GM19455 (cell line): ENCODE measurements at regions not wholly inside any gene's neighbourhood (a gene's known extent, or its start where the extent isn't known, plus 50 kb on each side); places are given as distances from the start of the nearest gene placed in this dataset.

ENCODE experiments used
- ATAC-seq: cut with Tn5 transposase; IDR thresholded peaks from one replicate; pipeline ENCODE4 v1.9.1; 2021; ENCODE audit not compliant: unreplicated experiment

GRCh38 chr3:177594096-177594495 is 396.8 kb upstream of the TBL1XR1 start:
- ATAC-seq, result no peak

DNA sequence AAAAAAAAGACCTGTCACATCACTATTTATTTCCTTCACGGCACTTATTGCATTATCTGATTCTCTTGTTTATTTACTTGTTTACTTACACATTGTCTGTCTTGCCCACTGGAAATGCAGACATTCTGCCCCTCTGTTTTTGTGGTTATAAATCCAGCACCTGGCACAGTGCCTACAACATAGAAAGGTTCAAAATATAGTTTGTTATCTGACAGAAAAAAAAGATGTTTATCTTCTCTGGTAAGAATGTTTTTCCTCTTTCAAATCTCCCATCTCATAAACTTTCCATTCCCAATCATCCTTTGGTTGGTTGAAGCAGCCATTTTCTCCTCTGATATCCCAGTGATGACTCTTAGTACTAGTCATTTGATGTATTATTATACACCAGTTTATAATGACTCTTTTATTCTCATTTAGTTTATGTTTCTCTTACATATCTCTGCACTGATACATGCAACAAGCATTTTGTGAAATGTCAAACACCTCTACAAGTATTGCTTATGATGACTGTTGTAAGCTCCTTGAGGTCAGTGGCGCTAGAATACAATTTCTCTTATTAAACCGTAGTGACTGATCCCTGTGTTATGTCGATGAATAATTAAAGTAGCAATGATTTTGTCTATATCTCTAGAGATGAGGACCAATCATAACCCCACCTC is 398.4 kb upstream of the TBL1XR1 start:
- no peak for ATAC-seq

DNA sequence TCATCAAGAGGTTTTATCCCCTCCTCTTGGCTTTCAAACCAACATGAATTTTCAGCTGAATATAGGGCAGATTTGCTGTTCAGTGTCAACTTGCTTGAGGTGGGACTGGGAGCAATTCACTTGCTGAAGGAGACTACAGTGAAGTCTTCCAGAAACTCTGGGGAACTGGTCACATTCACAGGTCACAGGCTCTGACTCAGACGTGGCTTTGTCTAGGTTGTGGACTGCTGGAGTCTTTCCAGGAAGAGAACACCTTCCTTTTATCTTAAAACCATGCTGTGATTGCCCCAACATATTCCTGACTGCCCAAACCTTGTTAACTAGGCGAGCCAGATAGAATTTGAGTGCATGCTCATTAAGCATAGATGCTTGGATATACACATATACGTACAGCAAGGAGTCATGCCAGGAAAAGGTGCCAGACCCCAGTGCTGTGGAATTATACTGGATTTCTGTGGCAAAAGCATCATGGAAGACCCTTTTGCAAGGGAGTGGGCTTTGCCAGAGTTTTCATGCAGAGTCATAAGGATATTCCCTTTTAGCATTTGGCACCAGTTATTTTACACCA is 399.1 kb upstream of the TBL1XR1 start:
- ATAC-seq, result no peak

DNA sequence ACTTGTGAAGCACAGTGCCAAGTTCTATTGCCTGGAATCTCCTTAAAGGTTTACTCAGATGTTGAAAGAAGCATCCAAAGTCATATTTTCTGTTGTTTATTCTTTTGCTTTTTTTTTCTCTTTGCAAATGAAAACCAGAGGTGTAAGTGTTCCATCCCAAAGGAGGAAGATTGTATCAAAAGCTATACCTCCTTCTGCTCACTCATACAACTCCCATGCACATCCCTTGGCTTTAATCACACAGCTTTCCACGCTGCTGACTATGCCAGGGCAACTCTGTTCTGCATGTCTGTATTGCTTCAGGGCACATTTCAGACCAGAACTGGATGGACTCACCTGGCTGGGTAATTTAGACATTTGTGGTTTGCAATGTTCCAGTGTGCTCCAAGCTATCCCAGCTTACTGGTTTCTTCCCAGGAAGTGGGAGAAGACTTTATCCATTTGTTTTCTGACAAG is 399.6 kb upstream of the TBL1XR1 start:
- no peak for ATAC-seq

GRCh38 chr3:177597311-177598096 is 400.2 kb upstream of the TBL1XR1 start:
- ATAC-seq, result peak; percentile 67

- no peak for ATAC-seq
These were observed 401.0 kb upstream of the TBL1XR1 start for GRCh38 chr3:177598097-177598833.

DNA sequence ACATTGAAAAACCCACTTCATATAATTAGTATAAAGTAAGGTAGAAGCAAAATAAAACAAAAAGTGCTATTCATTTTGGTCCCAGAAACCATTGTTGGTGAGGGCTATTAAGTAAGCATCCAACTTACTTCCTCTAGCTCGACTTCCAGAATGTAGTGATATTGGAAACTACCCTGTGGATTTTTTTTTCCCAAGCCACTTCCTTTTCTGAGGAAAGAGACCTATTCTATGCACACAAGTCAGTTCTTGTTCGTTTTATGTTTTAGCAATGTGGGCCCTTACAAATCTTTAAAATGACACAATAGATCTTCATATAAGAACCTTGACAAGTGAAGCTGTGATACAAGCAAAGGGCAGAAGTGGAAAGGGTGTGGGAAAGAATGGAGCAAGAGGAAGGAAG is 402.0 kb upstream of the TBL1XR1 start:
- ATAC-seq, result no peak

DNA sequence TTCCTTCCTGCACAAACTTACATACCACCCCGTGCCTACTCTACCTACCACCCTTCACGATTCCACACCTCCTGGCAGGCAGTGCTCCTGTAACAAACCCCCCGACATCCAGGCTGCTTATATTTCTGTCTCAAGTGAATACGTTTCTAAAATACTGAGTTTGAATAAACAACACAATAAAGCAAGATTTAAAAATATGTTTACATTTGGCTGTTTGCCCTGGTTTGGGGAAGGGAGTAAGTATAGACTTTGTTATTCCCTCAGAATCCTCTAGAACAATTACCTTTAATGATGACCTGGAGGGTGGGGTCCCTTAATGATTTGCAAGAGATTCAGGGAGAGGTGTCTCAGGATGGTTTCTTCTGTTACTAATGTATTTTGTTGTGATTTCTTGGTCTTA is 402.6 kb upstream of the TBL1XR1 start:
- ATAC-seq, result no peak

DNA sequence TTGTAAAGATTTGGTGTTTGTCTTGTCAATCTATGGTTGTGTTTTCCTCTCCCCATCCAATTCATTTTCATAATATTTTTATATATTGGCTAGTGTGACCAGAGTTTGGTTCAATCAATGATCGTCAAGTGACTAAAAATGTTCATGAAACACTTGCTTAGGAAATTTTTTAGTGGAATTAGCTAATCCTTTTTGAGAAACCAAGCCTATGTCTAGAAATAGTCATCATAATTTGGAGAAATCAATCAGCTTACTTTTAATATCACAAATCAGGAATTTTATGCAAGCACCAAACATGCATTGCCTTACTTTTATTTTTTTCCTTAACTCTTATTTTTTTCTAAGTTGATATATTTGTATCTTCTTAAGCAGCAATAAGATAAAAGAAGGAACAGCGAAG is 403.1 kb upstream of the TBL1XR1 start:
- ATAC-seq, result no peak

GRCh38 chr3:177601152-177601551 is 403.9 kb upstream of the TBL1XR1 start:
- ATAC-seq, result no peak

DNA sequence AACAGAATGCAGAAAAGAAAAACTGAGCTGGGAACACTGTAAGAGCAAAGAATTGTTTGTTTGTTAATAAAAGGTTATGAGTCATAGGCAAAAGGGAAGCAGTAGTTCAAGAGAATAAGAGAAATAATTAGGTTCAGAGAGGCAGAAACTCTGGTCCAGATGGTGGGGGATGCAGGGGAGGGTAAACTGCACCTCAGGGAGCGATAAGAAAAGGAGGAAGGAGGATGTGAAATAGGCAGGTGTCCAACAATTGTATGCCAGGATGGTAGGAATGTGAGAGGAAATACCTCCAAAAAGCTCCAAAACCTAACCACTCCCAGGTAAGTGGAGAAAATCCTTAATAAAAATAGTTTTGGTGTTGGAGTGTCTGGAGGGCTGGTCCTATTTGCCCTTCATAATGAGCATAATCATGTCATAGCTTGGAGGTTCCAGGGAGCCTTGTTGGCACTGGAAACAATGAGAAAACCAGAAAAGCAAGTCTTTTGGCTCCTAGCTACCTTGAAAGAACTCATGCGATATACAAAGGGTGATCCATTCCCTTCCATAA is 405.4 kb upstream of the TBL1XR1 start:
- ATAC-seq, result no peak

- no peak for ATAC-seq
These were observed 405.9 kb upstream of the TBL1XR1 start for GRCh38 chr3:177603148-177603603.

- ATAC-seq, result no peak
These were observed 406.9 kb upstream of the TBL1XR1 start for GRCh38 chr3:177604181-177604580.

DNA sequence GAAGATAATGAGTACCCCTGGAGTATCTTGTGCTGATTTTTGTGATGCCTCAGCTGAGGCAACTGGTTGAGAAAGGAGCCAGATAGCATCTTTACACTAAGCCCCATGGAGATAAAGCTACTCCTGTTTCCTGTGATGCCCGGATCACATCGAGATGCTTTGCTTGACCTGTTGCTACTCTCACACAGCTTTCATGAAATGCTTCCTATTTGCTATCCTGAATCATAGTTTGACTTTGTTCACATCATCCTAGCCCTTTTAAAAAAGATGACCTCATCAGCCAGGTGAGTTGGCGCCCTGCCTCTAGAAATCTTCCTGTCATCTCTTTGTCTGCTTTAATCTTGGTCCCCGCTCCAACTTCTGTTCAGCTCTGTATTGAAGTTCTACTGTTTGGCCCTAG is 409.6 kb upstream of the TBL1XR1 start:
- ATAC-seq, result no peak

DNA sequence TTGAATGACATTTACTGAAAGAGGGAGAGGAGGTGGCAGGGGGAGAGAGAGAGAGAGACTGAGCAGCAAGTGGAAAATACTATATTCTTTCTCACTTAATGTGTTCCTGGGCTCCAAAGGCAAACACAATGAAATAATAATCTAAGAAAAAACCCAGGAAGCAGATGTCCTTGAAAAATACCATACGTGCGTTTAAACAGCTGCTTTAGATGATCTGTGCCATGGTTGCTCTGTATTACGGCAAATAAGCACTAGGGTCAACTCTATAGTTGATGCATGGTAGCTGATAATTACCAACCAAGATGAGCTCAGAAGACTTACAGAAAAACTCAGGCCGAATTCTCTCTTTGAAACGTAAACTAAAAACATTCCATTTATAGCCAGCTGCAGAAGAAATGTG is 410.3 kb upstream of the TBL1XR1 start:
- no peak for ATAC-seq

- ATAC-seq, result no peak
These were observed 411.2 kb upstream of the TBL1XR1 start for GRCh38 chr3:177608443-177608842.

DNA sequence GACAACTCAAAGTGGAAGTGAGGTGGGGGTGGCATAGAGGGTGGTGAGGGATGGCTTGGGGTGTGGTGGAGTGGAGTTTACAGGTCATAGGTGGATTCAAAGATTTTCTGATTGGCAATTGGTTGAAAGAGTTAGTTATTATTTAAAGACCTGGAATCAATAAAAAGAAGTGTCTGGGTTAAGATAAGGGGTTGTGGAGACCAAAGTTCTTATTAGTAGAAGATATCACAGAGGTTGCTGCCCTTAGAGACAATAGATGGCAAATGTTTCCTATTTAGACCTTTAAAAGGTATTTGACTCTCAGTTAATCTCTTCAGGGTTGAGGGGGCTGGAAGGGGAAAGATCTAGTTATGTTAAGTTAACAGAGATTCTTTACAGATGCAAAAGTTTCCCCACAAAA is 412.3 kb upstream of the TBL1XR1 start:
- ATAC-seq, result no peak

DNA sequence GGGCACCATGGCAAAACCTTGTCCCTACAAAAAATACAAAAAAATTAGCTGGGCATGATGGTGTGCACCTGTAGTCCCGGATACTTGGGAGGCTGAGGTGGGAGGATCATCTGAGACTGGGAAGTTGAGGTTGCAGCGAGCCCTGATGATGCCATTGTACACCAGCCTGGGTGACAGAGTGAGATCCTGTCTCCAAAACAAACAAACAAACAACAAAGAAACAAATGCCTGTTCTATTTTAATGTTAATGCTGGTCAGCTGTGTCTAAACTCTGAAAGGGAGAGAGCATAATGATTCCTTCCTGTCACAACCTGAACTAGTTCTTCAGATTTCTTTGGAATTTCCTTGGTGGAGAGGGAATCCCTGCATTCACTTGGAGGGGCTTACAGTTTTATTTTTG is 413.0 kb upstream of the TBL1XR1 start:
- ATAC-seq, result no peak

- ATAC-seq, result no peak
These were observed 413.7 kb upstream of the TBL1XR1 start for GRCh38 chr3:177610686-177611633.

- ATAC-seq, result no peak
These were observed 414.6 kb upstream of the TBL1XR1 start for GRCh38 chr3:177611752-177612334.
